ENCODE measurements at regions not wholly inside any gene's neighbourhood (a gene's known extent, or its start where the extent isn't known, plus 50 kb on each side); places are given as distances from the start of the nearest gene placed in this dataset.

- no peaks in the 10 kb centered on the region for H3K27me3 Mint-ChIP-seq (ENCODE audit: low read depth)
- Histone ChIP-seq H2BK120ac (ENCODE audit: low read depth, low read length, poor library complexity, severe bottlenecking) (no peak overlapping the region), H3K79me1 (ENCODE audit: insufficient read depth, low read depth, low read length, poor library complexity, severe bottlenecking) (no peaks in the 10 kb centered on the region), H2BK20ac (ENCODE audit: low read depth, low read length, poor library complexity, severe bottlenecking) (no peak overlapping the region), H3K4ac (ENCODE audit: low read depth, low read length) (no peak overlapping the region), H3K23ac (ENCODE audit: insufficient read length, low read depth, low read length) (no peak overlapping the region), H4K20me1 (ENCODE audit: control insufficient read depth, insufficient read depth, insufficient read length) (no peaks in the 10 kb centered on the region), H2AFZ (ENCODE audit: low read length) (no peak overlapping the region), H4K91ac (ENCODE audit: insufficient read length, low read depth, low read length) (no peak overlapping the region), H3K9ac (ENCODE audit: extremely low read depth, insufficient read length, low read length) (no peak overlapping the region), H3K27me3 (ENCODE audit: insufficient read depth, low read length) (no peaks in the 10 kb centered on the region), H3K4me1 (ENCODE audit: insufficient read depth, low read length) (no peaks in the 10 kb centered on the region), H2BK5ac (ENCODE audit: insufficient read length, low read length) (no peak overlapping the region), H2BK12ac (ENCODE audit: insufficient read length, low read depth, low read length) (no peak overlapping the region), H4K5ac (ENCODE audit: insufficient read length, low read depth, low read length) (no peak overlapping the region), H3K27ac (ENCODE audit: insufficient read length, low read depth, low read length) (no peak overlapping the region), H3K18ac (ENCODE audit: insufficient read length, low read depth, low read length) (no peak overlapping the region), H3K9me3 (ENCODE audit: control insufficient read depth, low read depth, low read length) (no peaks in the 10 kb centered on the region), H3K14ac (ENCODE audit: insufficient read depth, low read length) (no peak overlapping the region), H4K8ac (replicated peaks; ENCODE audit: insufficient read length, low read depth, low read length) (no peak overlapping the region), H2AK5ac (ENCODE audit: insufficient read length, low read length) (no peak overlapping the region), H3K4me2 (ENCODE audit: insufficient read depth, insufficient read length, low read length) (no peak overlapping the region), H3K79me2 (ENCODE audit: insufficient read depth, low read length) (no peaks in the 10 kb centered on the region), H3T11ph (ENCODE audit: low read length) (no peak overlapping the region), H3K23me2 (ENCODE audit: insufficient read length, low read depth, low read length, poor library complexity, severe bottlenecking) (no peaks in the 10 kb centered on the region), H2BK15ac (ENCODE audit: low read depth, low read length) (no peak overlapping the region), H3K56ac (ENCODE audit: insufficient read length, low read depth, low read length) (no peak overlapping the region)
- no peak overlapping the region for H3K27ac Mint-ChIP-seq
- H3K36me3 Mint-ChIP-seq (ENCODE audit: insufficient read depth in 1 of 3, low read depth in 3 of 3), result no peaks in the 10 kb centered on the region
- H3K9me3 Mint-ChIP-seq, result no peaks in the 10 kb centered on the region
- no peak for DNase-seq
- no peak overlapping the region for H3K4me3 Mint-ChIP-seq
- peaks cover 3 to 4% of the 10 kb centered on the region in 2 experiments; a peak in 3 of 4 replicates for H3K4me1 Mint-ChIP-seq
- no peak for TF ChIP-seq CTCF (conservative IDR thresholded peaks at IDR 0.05)
Measured at GRCh38 chr1:78715181-78715661, 65.6 kb downstream of the IFI44 start.

Measured in H9 (cell line).